SU-DHL-6 (cell line): ENCODE measurements at regions not wholly inside any gene's neighbourhood (a gene's known extent, or its start where the extent isn't known, plus 50 kb on each side); places are given as distances from the start of the nearest gene placed in this dataset.

ENCODE experiments used
- EZH2phosphoT487 ChIP-seq: fragments of 200-600 bp; sonication (generic), shearing (Covaris generic); conservative IDR thresholded peaks from 2 replicates; pipeline ENCODE4 v1.6.1; 2018; ENCODE audit warnings: mild to moderate bottlenecking, antibody characterized with exemption, low read length, moderate library complexity, mixed read lengths
- TF ChIP-seq, protein P1 (sequence below): fragments of 200-600 bp; sonication (generic); IDR thresholded peaks from one replicate; pipeline ENCODE4 v1.5.1; 2017; ENCODE audit warnings: antibody characterized with exemption, mild to moderate bottlenecking, low read length, moderate library complexity; ENCODE audit not compliant: insufficient read depth, poor library complexity, severe bottlenecking

DNA sequence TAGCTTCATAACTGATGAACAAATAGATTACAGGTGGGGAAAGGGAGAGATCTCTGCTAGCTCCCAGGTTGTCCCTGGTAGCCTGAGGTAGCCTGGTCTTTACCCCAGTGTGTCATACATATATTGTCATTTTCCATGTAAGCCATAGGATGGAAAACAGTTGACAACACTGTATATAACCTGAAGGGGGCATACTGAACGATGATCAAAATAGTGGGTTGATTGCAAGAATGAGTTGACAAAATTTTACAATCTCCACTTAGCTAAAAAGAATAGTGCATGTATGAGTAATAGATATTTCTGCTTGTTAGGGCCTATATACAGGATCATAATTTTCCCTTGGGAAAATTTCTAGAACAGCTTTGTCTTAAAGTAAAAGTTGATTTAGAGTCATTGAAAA is 304.1 kb upstream of the HAND2 start:
- TF ChIP-seq, protein P1, sequence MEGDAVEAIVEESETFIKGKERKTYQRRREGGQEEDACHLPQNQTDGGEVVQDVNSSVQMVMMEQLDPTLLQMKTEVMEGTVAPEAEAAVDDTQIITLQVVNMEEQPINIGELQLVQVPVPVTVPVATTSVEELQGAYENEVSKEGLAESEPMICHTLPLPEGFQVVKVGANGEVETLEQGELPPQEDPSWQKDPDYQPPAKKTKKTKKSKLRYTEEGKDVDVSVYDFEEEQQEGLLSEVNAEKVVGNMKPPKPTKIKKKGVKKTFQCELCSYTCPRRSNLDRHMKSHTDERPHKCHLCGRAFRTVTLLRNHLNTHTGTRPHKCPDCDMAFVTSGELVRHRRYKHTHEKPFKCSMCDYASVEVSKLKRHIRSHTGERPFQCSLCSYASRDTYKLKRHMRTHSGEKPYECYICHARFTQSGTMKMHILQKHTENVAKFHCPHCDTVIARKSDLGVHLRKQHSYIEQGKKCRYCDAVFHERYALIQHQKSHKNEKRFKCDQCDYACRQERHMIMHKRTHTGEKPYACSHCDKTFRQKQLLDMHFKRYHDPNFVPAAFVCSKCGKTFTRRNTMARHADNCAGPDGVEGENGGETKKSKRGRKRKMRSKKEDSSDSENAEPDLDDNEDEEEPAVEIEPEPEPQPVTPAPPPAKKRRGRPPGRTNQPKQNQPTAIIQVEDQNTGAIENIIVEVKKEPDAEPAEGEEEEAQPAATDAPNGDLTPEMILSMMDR, result no peak
- TF ChIP-seq EZH2phosphoT487, result no peak
